Astrocyte (in vitro differentiated cells and primary cell): ENCODE measurements at regions not wholly inside any gene's neighbourhood (a gene's known extent, or its start where the extent isn't known, plus 50 kb on each side); places are given as distances from the start of the nearest gene placed in this dataset.
A peak's percentile ranks its signal among the peaks of the same experiment; 100 is the strongest.

Source experiments
- DNase-seq: peaks from one replicate; pipeline ENCODE4 v3.0.0-alpha.2; 2010; ENCODE audit warnings: low read depth
- FAIRE-seq: peaks from 2 replicates; lab custom pipeline; 2011; peaks lifted over from hg19 to GRCh38; lab: Jason Lieb, UNC
- H2AFZ ChIP-seq: 2 replicates; pipeline ENCODE4 v1.6.0; 2012; ENCODE audit warnings: low read depth, low read length, inconsistent platforms
- H3K27ac ChIP-seq: 2 replicates; pipeline ENCODE4 v1.5.1; 2011; ENCODE audit warnings: low read depth, low read length, inconsistent platforms
- H3K27me3 ChIP-seq: 2 replicates; pipeline ENCODE4 v1.6.0; 2011; ENCODE audit warnings: low read length, inconsistent platforms; ENCODE audit not compliant: insufficient read depth
- H3K36me3 ChIP-seq: 2 replicates; pipeline ENCODE4 v1.5.1; 2011; ENCODE audit warnings: low read length, inconsistent platforms; ENCODE audit not compliant: insufficient read depth
- H3K4me1 ChIP-seq: 2 replicates; pipeline ENCODE4 v1.5.1; 2011; ENCODE audit warnings: low read length, inconsistent platforms; ENCODE audit not compliant: insufficient read depth
- H3K4me2 ChIP-seq: 2 replicates; pipeline ENCODE4 v1.6.0; 2012; ENCODE audit warnings: low read length, inconsistent platforms
- H3K4me3 ChIP-seq: 2 replicates; pipeline ENCODE4 v1.5.1; 2011; ENCODE audit warnings: low read depth, mild to moderate bottlenecking, low read length, inconsistent platforms; ENCODE audit not compliant: insufficient read depth
- H3K79me2 ChIP-seq: 2 replicates; pipeline ENCODE4 v1.6.0; 2012; ENCODE audit warnings: mild to moderate bottlenecking, low read length, inconsistent platforms; ENCODE audit not compliant: insufficient read depth
- H3K9ac ChIP-seq: 2 replicates; pipeline ENCODE4 v1.6.0; 2012; ENCODE audit warnings: mild to moderate bottlenecking, low read length, inconsistent platforms
- H3K9me3 ChIP-seq: 2 replicates; pipeline ENCODE4 v1.5.1; 2012; ENCODE audit warnings: low read depth, mild to moderate bottlenecking, low read length, inconsistent platforms; ENCODE audit not compliant: insufficient read depth
- H4K20me1 ChIP-seq: 2 replicates; pipeline ENCODE4 v1.6.0; 2012; ENCODE audit warnings: low read length, inconsistent platforms; ENCODE audit not compliant: insufficient read depth
- H3K27ac Mint-ChIP-seq: one replicate; pipeline ENCODE4 v1.8.0; 2021; ENCODE audit warnings: mild to moderate bottlenecking, mixed read lengths; ENCODE audit not compliant: unreplicated experiment
- H3K27me3 Mint-ChIP-seq: one replicate; pipeline ENCODE4 v1.8.0; 2021; ENCODE audit warnings: low read depth, mixed read lengths; ENCODE audit not compliant: unreplicated experiment
- H3K36me3 Mint-ChIP-seq: one replicate; pipeline ENCODE4 v1.8.0; 2021; ENCODE audit warnings: low read depth, mixed read lengths; ENCODE audit not compliant: unreplicated experiment
- H3K4me1 Mint-ChIP-seq: one replicate; pipeline ENCODE4 v1.8.0; 2021; ENCODE audit warnings: low read depth, mixed read lengths; ENCODE audit not compliant: unreplicated experiment
- H3K4me3 Mint-ChIP-seq: one replicate; pipeline ENCODE4 v1.8.0; 2021; ENCODE audit warnings: mild to moderate bottlenecking, moderate library complexity, mixed read lengths; ENCODE audit not compliant: unreplicated experiment
- H3K9me3 Mint-ChIP-seq: one replicate; pipeline ENCODE4 v1.8.0; 2021; ENCODE audit warnings: mild to moderate bottlenecking, mixed read lengths; ENCODE audit not compliant: unreplicated experiment
- EZH2 ChIP-seq: IDR thresholded peaks from 2 replicates; pipeline ENCODE4 v1.6.1; 2012; ENCODE audit warnings: mild to moderate bottlenecking, low read length, inconsistent platforms; ENCODE audit not compliant: insufficient read depth
- TF ChIP-seq, protein P1 (sequence below): IDR thresholded peaks from 2 replicates; pipeline ENCODE4 v1.5.1; 2011; ENCODE audit warnings: low read depth, mild to moderate bottlenecking, inconsistent platforms, low read length, moderate library complexity; ENCODE audit not compliant: insufficient read depth

DNA sequence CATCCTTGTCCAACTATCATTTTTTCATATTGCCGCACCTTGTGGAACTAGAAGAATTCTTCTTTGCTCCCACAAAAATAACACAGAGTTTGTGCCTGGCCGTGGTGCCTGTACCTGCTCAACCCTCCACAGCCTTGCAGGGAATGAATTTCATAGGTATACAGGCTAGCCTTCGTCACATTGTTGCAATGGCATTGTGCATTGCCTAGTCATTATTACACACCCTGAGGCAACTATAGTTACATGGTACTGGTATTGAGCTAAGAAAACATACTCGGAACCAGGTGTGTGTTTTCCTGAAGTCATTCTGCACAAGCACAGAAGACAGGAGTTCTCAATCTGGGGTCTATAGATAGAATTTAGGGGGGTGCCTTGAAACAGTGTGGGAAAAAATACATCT is 188.0 kb upstream of the CTAGE1 start:
- Mint-ChIP-seq H3K27me3 (no peaks in the 10 kb centered on the region), H3K9me3 (peaks cover 8% of the 10 kb centered on the region), H3K4me3 (no peak overlapping the region), H3K27ac (no peak overlapping the region), H3K4me1 (peaks cover 55% of the 10 kb centered on the region), H3K36me3 (no peaks in the 10 kb centered on the region)
- Histone ChIP-seq H3K36me3 (no peaks in the 10 kb centered on the region), H3K4me3 (no peak overlapping the region), H3K27me3 (no peaks in the 10 kb centered on the region), H3K4me2 (no peak overlapping the region), H3K79me2 (no peaks in the 10 kb centered on the region), H2AFZ (no peak overlapping the region), H3K4me1 (peaks cover 23% of the 10 kb centered on the region), H3K9me3 (peaks cover under 1% of the 10 kb centered on the region), H4K20me1 (no peaks in the 10 kb centered on the region), H3K9ac (no peak overlapping the region), H3K27ac (no peak overlapping the region)
- FAIRE-seq (no peak), DNase-seq (no peak)
- TF ChIP-seq, protein P1, sequence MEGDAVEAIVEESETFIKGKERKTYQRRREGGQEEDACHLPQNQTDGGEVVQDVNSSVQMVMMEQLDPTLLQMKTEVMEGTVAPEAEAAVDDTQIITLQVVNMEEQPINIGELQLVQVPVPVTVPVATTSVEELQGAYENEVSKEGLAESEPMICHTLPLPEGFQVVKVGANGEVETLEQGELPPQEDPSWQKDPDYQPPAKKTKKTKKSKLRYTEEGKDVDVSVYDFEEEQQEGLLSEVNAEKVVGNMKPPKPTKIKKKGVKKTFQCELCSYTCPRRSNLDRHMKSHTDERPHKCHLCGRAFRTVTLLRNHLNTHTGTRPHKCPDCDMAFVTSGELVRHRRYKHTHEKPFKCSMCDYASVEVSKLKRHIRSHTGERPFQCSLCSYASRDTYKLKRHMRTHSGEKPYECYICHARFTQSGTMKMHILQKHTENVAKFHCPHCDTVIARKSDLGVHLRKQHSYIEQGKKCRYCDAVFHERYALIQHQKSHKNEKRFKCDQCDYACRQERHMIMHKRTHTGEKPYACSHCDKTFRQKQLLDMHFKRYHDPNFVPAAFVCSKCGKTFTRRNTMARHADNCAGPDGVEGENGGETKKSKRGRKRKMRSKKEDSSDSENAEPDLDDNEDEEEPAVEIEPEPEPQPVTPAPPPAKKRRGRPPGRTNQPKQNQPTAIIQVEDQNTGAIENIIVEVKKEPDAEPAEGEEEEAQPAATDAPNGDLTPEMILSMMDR = no peak
- TF ChIP-seq EZH2 = no peak

- Histone ChIP-seq H3K4me3 (no peak overlapping the region), H3K4me2 (peak overlapping the region; percentile 21), H3K27ac (peak overlapping the region; percentile 69), H3K4me1 (peaks cover 23% of the 10 kb centered on the region), H2AFZ (peak overlapping the region; percentile 74), H3K27me3 (no peaks in the 10 kb centered on the region), H3K9me3 (no peaks in the 10 kb centered on the region), H3K79me2 (no peaks in the 10 kb centered on the region), H3K9ac (peak overlapping the region; percentile 48), H3K36me3 (no peaks in the 10 kb centered on the region), H4K20me1 (no peaks in the 10 kb centered on the region)
- peak; percentile 93 for DNase-seq
- Mint-ChIP-seq H3K27me3 (no peaks in the 10 kb centered on the region), H3K4me1 (peaks cover 52% of the 10 kb centered on the region), H3K36me3 (no peaks in the 10 kb centered on the region), H3K4me3 (no peak overlapping the region), H3K27ac (peak overlapping the region; percentile 79), H3K9me3 (peaks cover 7% of the 10 kb centered on the region)
- no peak for TF ChIP-seq EZH2
- TF ChIP-seq, protein P1 = no peak
- no peak for FAIRE-seq
These were observed 189.0 kb upstream of the CTAGE1 start for GRCh38 chr18:22606563-22607283.

DNA sequence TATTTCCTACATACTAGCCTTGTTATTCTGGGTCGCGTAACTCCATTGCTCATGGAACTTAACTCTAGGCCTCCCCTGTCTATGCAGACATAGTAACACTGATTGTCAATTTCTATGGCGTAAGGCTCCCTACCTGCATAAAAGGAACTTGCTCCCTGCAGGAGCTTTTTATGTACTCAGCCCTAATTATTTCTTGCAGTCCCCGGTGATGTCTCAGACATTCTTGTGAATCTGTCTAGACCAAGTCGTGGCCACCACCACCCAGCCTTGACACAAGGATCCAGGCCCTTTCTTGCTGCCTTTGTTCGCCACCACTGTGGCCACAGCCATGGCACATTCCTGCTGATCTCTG is 189.5 kb upstream of the CTAGE1 start:
- Histone ChIP-seq H3K4me2 (peak overlapping the region; percentile 21), H3K27ac (peak overlapping the region; percentile 33), H3K9ac (no peak overlapping the region), H4K20me1 (no peaks in the 10 kb centered on the region), H3K27me3 (no peaks in the 10 kb centered on the region), H3K36me3 (no peaks in the 10 kb centered on the region), H3K9me3 (no peaks in the 10 kb centered on the region), H3K4me1 (peaks cover 23% of the 10 kb centered on the region), H2AFZ (peak overlapping the region; percentile 74), H3K4me3 (no peak overlapping the region), H3K79me2 (no peaks in the 10 kb centered on the region)
- Mint-ChIP-seq H3K4me3 (no peak overlapping the region), H3K27me3 (no peaks in the 10 kb centered on the region), H3K36me3 (no peaks in the 10 kb centered on the region), H3K27ac (peak overlapping the region; percentile 87), H3K9me3 (peaks cover 2% of the 10 kb centered on the region), H3K4me1 (peaks cover 52% of the 10 kb centered on the region)
- DNase-seq (no peak), FAIRE-seq (no peak)
- TF ChIP-seq EZH2 = no peak
- TF ChIP-seq, protein P1 = no peak
